Stimulated activated CD4-positive, alpha-beta T cell treated with anti-CD3 and anti-CD28 coated beads, TNF-alpha, amount 100 ng/mL, for 24 hours (primary cell): ENCODE measurements at regions not wholly inside any gene's neighbourhood (a gene's known extent, or its start where the extent isn't known, plus 50 kb on each side); places are given as distances from the start of the nearest gene placed in this dataset.

ENCODE experiments used
- DNase-seq, 3 experiments: peaks; one replicate each; pipeline ENCODE4 v3.0.0-alpha.2; 2020; ENCODE audit warnings: low read depth in 3 of 3

DNA sequence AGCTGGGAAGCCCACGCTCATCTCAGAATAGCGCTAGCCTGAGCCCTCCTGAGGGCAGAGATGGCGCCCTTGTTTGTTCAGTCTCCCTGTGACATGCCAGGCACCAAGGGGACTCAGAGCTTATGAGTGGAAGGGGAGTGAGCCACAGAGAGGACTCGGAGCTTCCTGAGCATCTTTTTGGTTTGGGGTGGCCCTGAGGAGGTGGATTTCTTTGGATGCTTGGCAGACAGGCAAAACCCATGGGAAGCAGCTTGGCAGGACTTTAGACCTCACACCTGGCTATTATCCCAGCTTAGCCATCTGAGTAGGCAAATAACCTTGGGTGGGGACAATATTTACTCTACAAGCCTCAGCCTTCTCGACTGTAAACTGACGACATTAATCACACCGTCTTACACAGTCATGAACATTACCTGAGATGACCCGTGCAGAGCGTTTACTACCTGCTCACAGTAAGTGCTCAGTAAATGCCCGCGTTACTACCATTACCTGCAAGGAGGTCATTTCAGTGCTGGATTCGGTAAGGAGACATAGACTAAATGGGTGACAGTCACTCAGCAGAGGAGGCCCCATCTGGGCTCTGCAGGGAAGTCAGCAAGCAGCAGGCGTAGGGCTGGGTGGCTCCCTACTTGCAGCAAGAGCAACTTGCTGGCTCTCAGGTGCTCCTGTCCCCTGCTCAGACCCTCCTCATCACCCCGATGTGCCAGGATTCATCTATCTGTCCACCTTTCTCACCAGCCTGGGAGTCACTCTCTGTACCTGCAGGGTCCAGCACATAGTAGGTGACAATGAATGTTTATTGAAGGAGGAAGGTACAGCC lies 54.9 kb downstream of the KLHDC7A start:
- no peak for DNase-seq

- no peak for DNase-seq
Observed at GRCh38 chr1:18536356-18536755, 55.6 kb downstream of the KLHDC7A start.

GRCh38 chr1:18536915-18537314 lies 56.2 kb downstream of the KLHDC7A start:
- no peak for DNase-seq

DNA sequence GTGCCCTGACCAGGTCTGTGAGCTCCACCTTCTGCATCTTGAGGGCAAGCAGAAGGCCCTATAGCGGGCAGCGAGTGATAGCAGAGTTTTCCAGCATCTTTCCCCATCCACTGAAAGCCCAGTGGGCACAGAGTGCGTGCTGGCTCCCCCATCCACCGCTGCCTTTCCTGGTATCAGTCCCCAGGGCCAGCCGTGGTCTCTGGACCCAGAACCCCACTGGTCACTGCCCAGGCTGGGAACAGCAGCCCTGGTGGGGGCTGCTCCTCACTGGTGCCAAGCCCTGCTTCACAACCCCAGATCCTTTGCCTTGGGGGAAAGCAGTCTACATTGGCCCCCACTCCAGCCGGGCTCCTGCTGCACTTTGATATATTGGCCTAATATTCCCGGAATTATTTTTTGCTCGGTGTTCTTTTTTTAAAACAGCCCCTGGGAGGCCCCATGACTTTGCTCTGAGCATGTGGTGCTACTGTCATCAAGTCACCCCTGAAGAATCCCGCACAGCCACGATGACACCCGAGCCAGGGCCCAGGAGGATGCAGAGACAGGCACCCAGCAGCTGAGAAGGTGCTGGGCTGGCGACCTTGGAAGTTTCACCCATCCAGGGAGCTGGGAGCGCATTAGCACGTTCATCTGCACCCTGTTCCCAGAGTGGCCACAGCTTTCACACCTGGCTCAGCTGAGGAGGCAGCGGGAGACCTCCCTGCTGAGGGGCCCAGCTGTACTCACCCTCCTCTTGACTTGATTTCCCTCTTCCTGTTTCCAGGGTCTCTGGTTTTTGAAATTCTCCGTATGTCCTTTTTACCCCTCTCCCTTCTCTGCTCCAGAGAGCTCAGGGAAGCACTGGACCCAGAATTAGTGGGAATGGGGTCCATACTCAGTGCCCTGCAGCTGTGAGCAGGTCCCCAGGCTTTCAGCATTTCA lies 56.9 kb downstream of the KLHDC7A start:
- DNase-seq = no peak

- no peak for DNase-seq
Observed at GRCh38 chr1:18539171-18539570, 58.4 kb downstream of the KLHDC7A start.

- no peak for DNase-seq
Observed at GRCh38 chr1:18540136-18540765, 59.5 kb downstream of the KLHDC7A start.

- no peak for DNase-seq
Observed at GRCh38 chr1:18541046-18541795, 60.5 kb downstream of the KLHDC7A start.

- no peak for DNase-seq
Observed at GRCh38 chr1:18542351-18542750, 61.6 kb downstream of the KLHDC7A start.

- DNase-seq = no peak
Observed at GRCh38 chr1:18546026-18546425, 65.3 kb downstream of the KLHDC7A start.

DNA sequence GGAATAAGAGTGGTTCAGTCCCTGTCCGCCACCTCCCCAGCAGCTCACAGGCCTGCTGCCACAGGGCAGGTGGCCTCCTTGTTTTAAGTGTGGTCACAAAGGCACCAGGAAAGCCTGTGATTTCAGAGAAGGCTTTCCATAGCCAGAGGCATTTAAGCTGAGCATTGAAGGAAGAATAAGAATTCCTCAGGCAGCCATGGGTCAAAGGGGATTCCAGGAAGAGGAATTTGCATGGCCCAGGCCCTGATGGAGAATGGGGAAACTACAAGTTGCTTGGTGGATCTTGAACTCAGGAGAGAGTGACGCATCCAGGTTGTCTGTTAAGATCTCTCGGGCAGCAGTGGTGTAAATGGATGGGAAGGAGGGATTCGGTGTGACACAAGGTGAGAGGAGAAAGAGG lies 66.7 kb downstream of the KLHDC7A start:
- no peak for DNase-seq

DNA sequence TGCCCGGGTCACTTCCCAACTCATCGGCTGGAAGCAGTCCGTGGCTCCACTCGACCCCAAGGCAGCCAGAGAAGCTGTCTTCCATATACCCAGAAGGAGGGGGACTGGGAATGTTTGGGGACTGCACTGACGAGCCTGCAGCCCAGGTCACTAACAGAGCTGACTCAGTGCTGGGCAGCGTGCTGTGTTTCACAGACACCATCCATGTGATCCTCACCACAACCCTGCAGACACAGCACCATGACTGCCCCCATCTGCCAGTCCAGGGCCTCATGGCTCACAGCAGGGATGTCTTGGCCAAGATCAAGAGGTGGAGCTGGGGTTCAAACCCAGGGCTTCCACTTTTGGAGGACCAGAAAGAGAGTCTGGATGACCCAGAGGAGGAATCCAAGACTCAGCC lies 67.9 kb downstream of the KLHDC7A start:
- no peak for DNase-seq

GRCh38 chr1:18549106-18549505 lies 68.4 kb downstream of the KLHDC7A start:
- DNase-seq = no peak

GRCh38 chr1:18549906-18550305 lies 69.2 kb downstream of the KLHDC7A start:
- no peak for DNase-seq

GRCh38 chr1:18552631-18553030 lies 71.9 kb downstream of the KLHDC7A start:
- no peak for DNase-seq

DNA sequence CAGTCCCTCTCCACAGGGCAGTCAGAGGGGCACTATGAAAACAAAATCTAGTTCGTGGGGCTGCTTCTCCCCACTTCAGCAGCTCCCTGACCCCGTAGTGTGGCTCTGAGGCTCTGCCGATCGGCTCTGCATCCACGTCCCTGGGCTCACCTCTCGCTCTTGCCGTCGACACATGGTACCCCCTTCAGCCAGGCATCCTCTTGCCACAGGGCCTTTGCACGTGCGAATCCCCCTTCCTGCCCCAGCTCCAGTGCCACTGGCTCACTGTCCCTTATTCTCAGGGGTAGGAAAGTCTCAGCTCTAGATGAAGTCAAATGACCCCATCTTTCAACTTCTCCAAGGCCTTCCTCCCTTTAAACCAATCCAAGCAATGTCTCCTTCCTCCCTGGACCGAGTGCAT lies 72.7 kb downstream of the KLHDC7A start:
- no peak for DNase-seq

DNA sequence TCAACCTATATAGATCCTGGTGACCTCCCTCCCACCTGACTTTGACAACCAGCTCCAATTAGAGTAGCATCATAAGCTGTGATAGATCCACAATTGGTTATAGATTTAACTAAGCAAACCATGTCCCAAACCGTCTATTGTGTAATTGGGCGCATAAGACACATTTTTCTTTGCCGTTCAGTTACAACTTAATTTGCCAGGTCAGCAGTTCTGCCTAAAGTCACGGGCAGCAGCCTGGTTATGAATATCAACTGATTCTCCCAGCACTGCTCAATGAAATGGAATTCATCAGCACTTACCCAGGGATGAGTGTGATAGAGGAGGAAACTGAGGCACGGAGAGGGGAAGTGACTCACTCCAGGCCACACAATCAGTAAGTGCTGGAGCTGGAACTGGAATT lies 73.4 kb downstream of the KLHDC7A start:
- no peak for DNase-seq

DNA sequence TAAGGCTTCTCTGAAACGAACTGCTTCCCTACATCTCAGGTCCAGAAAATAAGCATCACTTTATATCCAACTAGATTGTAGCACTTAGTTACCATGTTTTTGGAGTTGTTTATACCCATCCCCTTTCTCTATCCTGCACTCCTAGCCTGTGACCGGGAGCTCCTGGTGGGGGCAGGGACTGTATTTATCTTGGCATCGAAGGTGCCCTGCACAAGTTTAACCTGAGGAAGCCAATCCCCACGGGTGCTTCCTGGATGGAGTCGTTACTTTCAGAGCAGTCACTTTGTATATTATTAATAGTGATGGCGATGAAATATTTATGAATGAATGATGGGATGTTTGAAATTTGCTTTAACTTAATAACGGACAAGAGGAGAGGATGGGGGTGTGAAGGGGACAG lies 73.9 kb downstream of the KLHDC7A start:
- DNase-seq = no peak

DNA sequence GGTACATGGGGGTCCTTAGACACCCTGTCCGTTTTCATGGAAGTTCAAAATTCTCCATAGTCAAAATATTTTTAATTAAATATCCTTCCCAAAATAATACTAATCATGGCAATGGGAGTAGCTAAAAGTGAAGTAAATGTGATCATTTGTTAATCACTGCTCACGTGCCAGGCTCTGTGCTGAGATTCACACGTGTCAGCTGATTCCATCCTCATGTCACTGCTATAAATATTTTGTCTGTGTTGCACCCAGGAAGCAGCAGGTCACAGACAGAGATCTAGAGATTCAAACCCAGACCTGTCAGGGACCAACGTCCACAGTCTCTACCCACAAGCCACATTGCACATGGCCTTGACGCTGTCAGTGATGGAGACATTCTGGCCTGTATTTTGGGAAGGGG lies 74.3 kb downstream of the KLHDC7A start:
- DNase-seq = no peak

DNA sequence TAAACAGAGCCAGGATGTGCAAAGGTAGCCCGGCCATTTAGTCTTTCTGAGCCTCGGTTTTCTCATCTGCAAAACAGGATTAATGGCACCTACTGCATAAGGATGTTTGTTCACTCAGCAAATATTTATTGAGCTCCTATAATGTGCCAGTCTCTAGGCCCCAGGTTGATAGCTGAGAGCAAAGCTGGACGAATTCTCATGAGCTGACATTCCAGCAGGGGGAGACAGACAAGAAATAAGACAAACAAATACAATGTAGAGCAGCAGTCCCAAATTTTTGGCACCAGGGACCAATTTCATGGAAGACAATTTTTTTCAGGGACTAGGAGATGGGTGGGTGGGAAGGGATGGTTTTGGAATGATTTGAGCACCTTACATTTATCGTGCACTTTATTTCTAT lies 74.3 kb upstream of the PAX7 start:
- DNase-seq = no peak

- peak in 1 of 3 experiments; percentile 31 for DNase-seq
Observed at GRCh38 chr1:18557621-18558465, 72.8 kb upstream of the PAX7 start.

- no peak for DNase-seq
Observed at GRCh38 chr1:18560692-18561091, 70.0 kb upstream of the PAX7 start.
